MG63 (cell line): ENCODE measurements at regions not wholly inside any gene's neighbourhood (a gene's known extent, or its start where the extent isn't known, plus 50 kb on each side); places are given as distances from the start of the nearest gene placed in this dataset.

Experiments
- DNase-seq: peaks from one replicate; pipeline ENCODE4 v3.0.0-alpha.2; 2020
- H3K27me3 ChIP-seq: fragments of 250-450 bp; sonication (Bioruptor Pico); 2 replicates; pipeline ENCODE4 v1.5.1; 2020; ENCODE audit warnings: mild to moderate bottlenecking, moderate library complexity
- H3K36me3 ChIP-seq: fragments of 250-450 bp; sonication (Bioruptor Pico); 2 replicates; pipeline ENCODE4 v1.5.1; 2020; ENCODE audit warnings: mild to moderate bottlenecking, moderate library complexity
- H3K4me3 ChIP-seq: fragments of 250-450 bp; sonication (Bioruptor Pico); 2 replicates; pipeline ENCODE4 v1.5.1; 2020; ENCODE audit warnings: mild to moderate bottlenecking, moderate library complexity
- H3K9me3 ChIP-seq: fragments of 250-450 bp; sonication (Bioruptor Pico); 2 replicates; pipeline ENCODE4 v1.5.1; 2020; ENCODE audit warnings: mild to moderate bottlenecking, moderate library complexity

DNA sequence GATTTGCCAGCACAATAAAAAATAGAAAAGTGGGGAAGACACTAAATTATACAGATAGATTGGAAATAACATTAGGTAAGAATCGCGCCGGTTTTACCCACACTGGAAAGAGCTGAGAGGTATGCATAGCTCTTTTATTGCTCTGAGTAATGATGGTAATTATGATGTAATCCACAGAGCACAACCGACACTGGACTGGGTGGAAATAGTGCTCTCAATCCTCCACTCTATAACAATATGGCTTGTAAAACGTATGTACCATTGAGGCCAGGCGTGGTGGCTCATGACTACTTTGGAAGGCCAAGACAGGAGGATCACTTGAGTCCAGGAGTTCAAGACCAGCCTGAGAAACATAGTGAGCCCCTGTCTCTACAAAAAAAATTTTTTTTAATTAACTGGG, 104.3 kb upstream of the RAPGEF2 start:
- peak; percentile 12 for DNase-seq
- no peaks in the 10 kb centered on the region for H3K27me3 ChIP-seq
- H3K4me3 ChIP-seq: no peak overlapping the region
- no peaks in the 10 kb centered on the region for H3K36me3 ChIP-seq
- H3K9me3 ChIP-seq: no peaks in the 10 kb centered on the region

DNA sequence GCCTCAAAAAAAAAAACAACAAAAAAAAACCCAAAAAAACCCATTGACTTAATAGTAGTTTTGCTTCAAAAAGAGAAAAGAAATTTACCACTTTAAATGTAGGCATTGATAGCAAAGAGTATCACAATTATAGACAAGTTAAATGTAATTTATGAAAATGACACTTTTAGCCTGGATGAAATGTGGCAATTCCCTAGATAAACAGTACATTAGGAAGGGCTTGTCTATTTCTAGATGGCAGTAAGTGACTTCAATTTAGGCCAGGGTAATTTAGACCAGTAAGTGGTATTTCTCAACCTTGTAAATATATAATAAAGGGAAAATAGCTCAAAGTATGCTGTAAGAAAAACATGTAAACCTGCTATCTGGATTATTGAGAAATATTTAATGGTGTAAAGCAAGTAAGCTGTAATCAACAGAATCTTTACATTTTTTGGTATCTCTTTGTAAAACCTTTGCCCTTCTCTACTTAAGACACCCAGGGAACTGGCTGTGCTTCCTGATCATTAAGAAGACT, 103.7 kb upstream of the RAPGEF2 start:
- H3K4me3 ChIP-seq: no peak overlapping the region
- H3K27me3 ChIP-seq: no peaks in the 10 kb centered on the region
- DNase-seq: no peak
- no peaks in the 10 kb centered on the region for H3K36me3 ChIP-seq
- no peaks in the 10 kb centered on the region for H3K9me3 ChIP-seq

GRCh38 chr4:158999849-159000248, 103.0 kb upstream of the RAPGEF2 start:
- H3K36me3 ChIP-seq: no peaks in the 10 kb centered on the region
- no peaks in the 10 kb centered on the region for H3K27me3 ChIP-seq
- H3K4me3 ChIP-seq: no peak overlapping the region
- H3K9me3 ChIP-seq: no peaks in the 10 kb centered on the region
- DNase-seq: no peak

- Histone ChIP-seq H3K36me3 (no peaks in the 10 kb centered on the region), H3K9me3 (no peaks in the 10 kb centered on the region), H3K4me3 (no peak overlapping the region), H3K27me3 (no peaks in the 10 kb centered on the region)
- no peak for DNase-seq
Observed at GRCh38 chr4:159002950-159003349, 99.9 kb upstream of the RAPGEF2 start.

- no peak for DNase-seq
- Histone ChIP-seq H3K36me3 (no peaks in the 10 kb centered on the region), H3K4me3 (no peak overlapping the region), H3K9me3 (no peaks in the 10 kb centered on the region), H3K27me3 (no peaks in the 10 kb centered on the region)
Observed at GRCh38 chr4:159003420-159004253, 99.2 kb upstream of the RAPGEF2 start.

- Histone ChIP-seq H3K9me3 (no peaks in the 10 kb centered on the region), H3K36me3 (no peaks in the 10 kb centered on the region), H3K27me3 (no peaks in the 10 kb centered on the region), H3K4me3 (no peak overlapping the region)
- DNase-seq: no peak
Observed at GRCh38 chr4:159006202-159006601, 96.7 kb upstream of the RAPGEF2 start.

- Histone ChIP-seq H3K36me3 (no peaks in the 10 kb centered on the region), H3K4me3 (no peak overlapping the region), H3K9me3 (no peaks in the 10 kb centered on the region), H3K27me3 (no peaks in the 10 kb centered on the region)
- no peak for DNase-seq
Observed at GRCh38 chr4:159008671-159009070, 94.2 kb upstream of the RAPGEF2 start.

GRCh38 chr4:159009521-159009920, 93.4 kb upstream of the RAPGEF2 start:
- H3K36me3 ChIP-seq: no peaks in the 10 kb centered on the region
- DNase-seq: no peak
- H3K27me3 ChIP-seq: no peaks in the 10 kb centered on the region
- no peak overlapping the region for H3K4me3 ChIP-seq
- no peaks in the 10 kb centered on the region for H3K9me3 ChIP-seq

GRCh38 chr4:159010100-159010499, 92.8 kb upstream of the RAPGEF2 start:
- Histone ChIP-seq H3K27me3 (no peaks in the 10 kb centered on the region), H3K9me3 (no peaks in the 10 kb centered on the region), H3K4me3 (no peak overlapping the region), H3K36me3 (no peaks in the 10 kb centered on the region)
- DNase-seq: no peak

- Histone ChIP-seq H3K4me3 (no peak overlapping the region), H3K9me3 (no peaks in the 10 kb centered on the region), H3K36me3 (no peaks in the 10 kb centered on the region), H3K27me3 (no peaks in the 10 kb centered on the region)
- DNase-seq: peak; percentile 85
Observed at GRCh38 chr4:159010563-159011260, 92.2 kb upstream of the RAPGEF2 start.

- H3K4me3 ChIP-seq: no peak overlapping the region
- H3K36me3 ChIP-seq: no peaks in the 10 kb centered on the region
- DNase-seq: peak; percentile 65
- H3K27me3 ChIP-seq: no peaks in the 10 kb centered on the region
- no peaks in the 10 kb centered on the region for H3K9me3 ChIP-seq
Observed at GRCh38 chr4:159012381-159012780, 90.5 kb upstream of the RAPGEF2 start.

DNA sequence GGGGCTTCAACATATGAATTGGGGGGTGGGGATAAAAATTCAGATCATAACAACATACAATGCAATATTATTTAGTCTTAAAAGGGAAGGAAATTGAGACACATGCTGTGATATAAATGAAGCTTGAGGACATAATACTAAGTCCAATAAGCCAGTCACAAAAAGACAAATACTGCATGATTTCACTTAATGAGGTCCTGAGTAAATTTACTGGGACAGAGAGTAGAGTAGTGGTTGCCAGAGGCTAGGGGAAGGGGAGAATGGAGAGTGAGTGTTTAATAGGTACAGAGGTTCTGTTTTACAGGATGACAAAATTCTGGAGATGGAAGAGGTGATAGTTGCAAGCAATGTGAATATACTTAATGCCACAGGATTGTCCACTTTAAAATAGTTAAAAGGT, 89.2 kb upstream of the RAPGEF2 start:
- no peaks in the 10 kb centered on the region for H3K27me3 ChIP-seq
- no peak overlapping the region for H3K4me3 ChIP-seq
- H3K36me3 ChIP-seq: no peaks in the 10 kb centered on the region
- H3K9me3 ChIP-seq: no peaks in the 10 kb centered on the region
- DNase-seq: no peak

DNA sequence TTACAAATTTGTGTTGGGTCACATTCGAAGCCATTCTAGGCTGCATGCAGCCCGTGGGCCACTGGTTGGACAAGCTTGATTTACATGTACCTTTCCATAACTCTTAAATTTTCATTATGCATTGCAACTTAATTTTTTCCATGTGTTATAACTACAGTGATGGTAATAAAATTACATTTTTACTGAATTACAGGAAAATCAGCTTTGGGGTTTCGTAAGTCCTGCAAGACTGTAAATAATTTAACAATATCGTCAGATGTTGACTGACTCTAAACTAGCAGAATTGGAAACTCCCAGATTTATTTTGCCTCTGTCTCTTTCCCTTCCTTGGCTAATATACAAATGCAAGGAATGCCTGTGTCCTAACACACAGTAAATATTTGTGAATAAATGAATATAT, 88.0 kb upstream of the RAPGEF2 start:
- H3K4me3 ChIP-seq: no peak overlapping the region
- no peak for DNase-seq
- no peaks in the 10 kb centered on the region for H3K27me3 ChIP-seq
- H3K9me3 ChIP-seq: no peaks in the 10 kb centered on the region
- H3K36me3 ChIP-seq: no peaks in the 10 kb centered on the region

GRCh38 chr4:159015841-159016240, 87.0 kb upstream of the RAPGEF2 start:
- Histone ChIP-seq H3K36me3 (no peaks in the 10 kb centered on the region), H3K9me3 (no peaks in the 10 kb centered on the region), H3K27me3 (no peaks in the 10 kb centered on the region), H3K4me3 (no peak overlapping the region)
- DNase-seq: no peak

- Histone ChIP-seq H3K36me3 (no peaks in the 10 kb centered on the region), H3K4me3 (no peak overlapping the region), H3K9me3 (no peaks in the 10 kb centered on the region), H3K27me3 (no peaks in the 10 kb centered on the region)
- DNase-seq: no peak
Observed at GRCh38 chr4:159016593-159017024, 86.3 kb upstream of the RAPGEF2 start.

GRCh38 chr4:159017323-159018026, 85.4 kb upstream of the RAPGEF2 start:
- no peak for DNase-seq
- H3K9me3 ChIP-seq: no peaks in the 10 kb centered on the region
- H3K36me3 ChIP-seq: no peaks in the 10 kb centered on the region
- H3K4me3 ChIP-seq: no peak overlapping the region
- no peaks in the 10 kb centered on the region for H3K27me3 ChIP-seq

DNA sequence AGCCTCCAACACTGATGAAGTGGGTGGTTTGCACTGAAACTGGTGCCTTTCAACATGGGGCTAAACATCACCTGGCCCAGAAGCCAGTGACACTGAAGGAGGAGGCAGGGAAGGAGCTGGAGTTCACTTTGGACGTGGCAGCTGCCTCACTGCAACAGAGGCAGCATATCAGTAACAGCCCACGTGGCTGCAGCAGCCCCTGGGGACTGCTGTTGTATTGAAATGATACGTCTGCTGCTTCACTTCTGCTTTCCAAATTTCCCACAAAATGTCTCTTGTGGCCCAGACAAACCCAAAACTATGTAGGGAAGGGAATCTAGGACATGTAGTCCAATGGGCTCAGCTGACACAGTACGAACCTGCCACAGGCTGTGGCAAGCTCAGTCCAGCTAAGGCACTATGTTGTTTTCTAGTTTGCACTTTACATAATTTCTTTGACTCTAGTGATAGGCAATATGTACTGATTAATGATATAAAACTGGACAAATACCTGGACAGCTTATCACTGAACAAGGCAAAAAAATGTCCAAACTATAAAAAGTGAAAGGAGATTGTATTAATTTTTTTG, 84.7 kb upstream of the RAPGEF2 start:
- H3K9me3 ChIP-seq: no peaks in the 10 kb centered on the region
- DNase-seq: no peak
- no peaks in the 10 kb centered on the region for H3K36me3 ChIP-seq
- H3K4me3 ChIP-seq: no peak overlapping the region
- no peaks in the 10 kb centered on the region for H3K27me3 ChIP-seq
